Activated T-cell treated with anti-CD3 and anti-CD28 coated beads, Interleukin-2, amount 50 U/mL, for 1 hour (primary cell): ENCODE measurements at regions not wholly inside any gene's neighbourhood (a gene's known extent, or its start where the extent isn't known, plus 50 kb on each side); places are given as distances from the start of the nearest gene placed in this dataset.
"Not testable (repeated sequence)": the region's sequence is repeated elsewhere in the genome, so short reads cannot be mapped to it uniquely, and the experiment has no call there.

Experiments
- DNase-seq: peaks from one replicate; pipeline ENCODE4 v3.0.0-alpha.2; 2020

DNA sequence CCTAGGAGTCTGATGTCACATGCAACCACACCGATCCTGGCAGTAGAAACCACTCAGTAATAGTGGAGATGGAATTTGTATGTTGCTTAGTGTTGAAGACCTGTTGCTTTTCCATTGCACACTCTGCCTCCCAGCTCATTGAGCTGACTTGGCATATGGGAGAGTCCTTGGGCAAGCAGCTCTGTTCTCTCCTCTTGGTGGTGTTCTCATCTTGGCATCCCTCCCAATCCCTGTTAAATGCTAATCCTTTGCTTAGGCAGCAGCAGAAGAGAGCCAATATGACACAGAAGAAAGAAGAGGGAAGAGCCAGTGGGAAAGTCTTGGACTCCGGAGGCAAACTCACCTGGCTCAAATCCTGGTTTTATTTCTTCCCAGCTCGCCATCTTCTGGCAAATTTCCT is 178.0 kb upstream of the CAND1 start:
- no peak for DNase-seq

DNA sequence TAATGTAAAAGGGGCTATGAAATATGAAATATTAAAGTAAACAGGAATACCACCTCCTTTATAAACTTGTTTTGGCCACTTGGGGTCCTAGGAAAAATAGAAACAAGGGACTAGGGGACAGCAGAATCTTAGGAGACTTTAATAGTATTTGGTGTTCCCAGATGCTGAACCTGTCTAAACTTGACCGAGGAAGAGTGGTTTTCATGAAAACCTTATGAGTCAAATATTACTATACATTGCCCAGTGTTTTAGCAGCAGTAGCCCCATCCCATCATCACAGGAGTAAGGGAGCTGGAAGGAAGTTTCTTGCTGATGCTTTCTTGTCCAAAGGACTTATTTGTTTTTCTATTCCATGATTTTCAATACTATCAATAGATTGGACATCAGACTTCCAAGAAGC is 177.5 kb upstream of the CAND1 start:
- DNase-seq: no peak

DNA sequence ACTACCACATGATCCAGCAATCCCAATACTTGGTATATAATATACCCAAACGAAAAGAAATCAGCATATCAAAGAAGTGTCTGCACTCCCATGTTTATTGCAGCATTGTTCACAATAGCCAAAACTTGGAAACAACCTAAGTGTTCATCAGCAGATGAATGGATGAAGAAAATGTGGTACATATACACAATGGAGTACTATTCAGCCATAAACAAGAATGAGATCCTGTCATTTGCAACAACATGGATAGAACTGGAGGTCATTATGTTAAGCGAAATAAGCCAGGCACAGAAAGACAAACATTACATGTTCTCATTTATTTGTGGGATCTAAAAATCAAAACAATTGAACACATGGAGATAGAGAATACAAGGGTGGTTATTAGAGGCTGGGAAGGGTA is 176.2 kb upstream of the CAND1 start:
- DNase-seq: not testable (repeated sequence)

DNA sequence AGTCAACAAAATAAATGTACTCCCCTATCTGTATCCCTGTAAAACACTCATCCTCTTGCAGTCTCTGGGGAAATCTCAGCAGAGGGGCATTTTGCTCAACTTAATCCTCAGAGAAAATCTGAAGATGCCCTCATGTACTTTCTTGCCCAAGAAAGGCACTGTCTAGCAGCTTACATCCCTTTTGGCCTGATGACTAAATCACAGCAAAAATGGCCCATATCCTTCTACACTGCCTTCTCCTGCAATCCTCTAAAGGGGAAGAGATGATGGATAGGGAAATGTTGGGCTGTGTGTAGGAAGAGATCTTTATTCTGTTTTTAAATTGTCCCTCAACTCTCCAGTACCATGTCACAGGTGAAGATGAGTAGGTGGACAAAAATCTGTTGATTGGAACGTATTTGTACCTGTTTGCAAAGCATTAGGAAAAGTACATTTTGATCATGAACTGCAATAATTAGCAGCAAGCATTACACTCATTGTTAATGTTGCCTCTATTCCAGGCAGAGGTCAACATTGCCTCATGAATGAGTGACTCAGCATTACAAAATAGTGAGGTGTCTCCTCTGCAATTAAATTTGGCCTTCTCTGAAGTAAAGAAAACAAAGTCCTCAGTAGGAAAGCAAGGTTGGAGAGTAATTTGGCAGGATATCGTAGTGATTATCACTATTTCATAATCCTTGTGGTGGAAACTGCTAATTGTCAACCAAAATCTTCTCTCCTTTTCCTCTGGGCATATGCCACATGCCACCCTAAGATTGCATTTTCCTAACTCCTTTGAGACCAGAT is 172.4 kb upstream of the CAND1 start:
- no peak for DNase-seq

DNA sequence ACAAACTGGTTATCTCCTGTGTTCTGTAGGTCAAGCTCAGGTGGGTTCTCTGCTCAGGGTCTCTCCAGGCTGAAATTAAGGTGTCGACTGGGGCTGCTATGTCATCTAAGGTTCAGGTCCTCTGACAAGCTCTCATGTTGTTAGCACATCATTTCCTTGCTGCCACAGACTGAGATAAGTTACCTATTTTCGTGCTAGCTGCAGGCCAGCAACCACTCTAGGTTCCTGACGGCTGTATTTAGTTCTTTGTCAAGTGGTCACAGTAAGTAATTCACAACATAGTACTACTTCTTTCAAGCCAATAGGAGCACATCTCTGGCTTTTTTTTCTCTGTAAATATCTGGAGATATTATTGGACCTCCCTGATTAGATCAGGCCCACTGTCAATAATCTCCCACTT is 169.3 kb upstream of the CAND1 start:
- DNase-seq: no peak

DNA sequence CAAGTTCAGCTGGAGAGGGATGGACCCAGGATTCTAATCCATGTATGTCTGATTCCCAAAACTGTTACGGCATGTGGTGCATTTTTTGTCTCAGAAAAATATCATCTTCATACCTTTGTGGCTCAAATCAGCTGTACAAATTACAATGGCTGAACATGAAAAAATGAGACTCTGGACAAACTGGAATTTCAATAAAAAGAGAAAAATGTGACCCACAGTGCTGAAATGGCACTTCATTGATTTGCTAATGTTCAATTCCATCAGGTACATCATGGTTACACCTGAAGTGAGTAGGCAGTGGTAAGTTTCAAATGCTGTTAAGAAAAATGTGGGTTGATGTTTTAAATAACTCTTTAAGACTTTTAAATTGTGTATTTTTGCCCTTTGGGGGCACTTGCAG is 165.6 kb upstream of the CAND1 start:
- DNase-seq: no peak

DNA sequence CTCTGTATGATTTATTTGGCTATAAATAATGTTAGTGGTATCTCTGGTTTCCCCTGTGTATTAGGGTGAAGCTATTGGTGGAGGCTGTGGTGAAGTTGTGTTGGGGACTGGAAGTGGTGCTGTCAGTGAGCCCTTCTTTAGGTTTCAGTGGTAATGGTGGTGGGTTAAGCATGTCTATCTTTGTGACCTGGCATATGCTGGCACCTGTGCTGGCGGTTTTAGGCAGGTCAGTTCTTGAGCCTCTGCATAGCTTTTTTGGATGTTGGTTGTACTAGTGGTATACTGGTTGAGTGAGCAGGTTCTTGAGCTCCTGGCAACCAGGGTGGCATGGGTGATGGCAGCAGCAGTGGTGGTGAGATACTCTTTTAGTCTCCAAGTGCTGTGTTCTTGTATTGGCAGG is 161.9 kb upstream of the CAND1 start:
- DNase-seq: no peak

DNA sequence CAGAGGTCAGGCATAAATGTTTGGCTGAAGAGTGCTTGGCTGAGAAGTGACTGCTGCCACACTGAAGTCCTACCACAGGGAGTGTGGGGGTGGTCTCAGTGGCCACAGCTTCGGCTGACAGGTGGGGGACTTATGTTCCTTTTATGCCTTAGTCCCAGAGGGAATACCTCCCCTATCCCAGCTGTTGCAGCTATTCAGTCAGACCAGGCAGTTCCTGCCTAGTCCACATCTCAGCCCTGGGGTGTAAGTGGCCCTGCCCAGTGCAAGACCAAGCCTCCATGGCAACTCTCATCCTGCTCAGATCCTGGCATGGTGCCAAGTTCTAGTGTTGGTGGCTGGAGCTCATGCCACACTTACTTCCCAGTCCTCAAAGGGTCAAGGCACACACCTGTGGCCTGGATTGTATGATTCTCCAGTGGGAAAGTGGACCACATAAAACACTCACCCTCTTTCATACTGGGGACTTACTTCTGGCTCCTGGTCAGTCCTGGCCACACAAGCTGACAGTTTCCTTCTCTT is 161.3 kb upstream of the CAND1 start:
- no peak for DNase-seq

DNA sequence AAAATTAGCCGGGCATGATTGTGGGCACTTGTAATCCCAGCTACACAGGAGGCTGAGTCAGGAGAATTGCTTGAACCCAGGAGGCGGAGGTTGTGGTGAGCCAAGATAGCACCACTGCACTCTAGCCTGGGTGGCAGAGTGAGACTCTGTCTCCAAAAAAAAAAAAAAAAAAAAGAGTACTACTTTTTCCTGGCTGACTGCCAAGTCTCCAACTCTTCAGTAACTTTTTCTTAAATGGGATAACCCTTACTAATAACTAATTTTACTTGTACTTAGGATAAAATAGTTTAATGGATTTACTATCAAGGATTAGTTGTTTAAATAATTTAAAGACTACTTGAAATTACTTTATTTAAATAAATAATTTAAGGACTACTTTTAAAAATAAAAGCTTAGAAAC is 158.8 kb upstream of the CAND1 start:
- DNase-seq: not testable (repeated sequence)

DNA sequence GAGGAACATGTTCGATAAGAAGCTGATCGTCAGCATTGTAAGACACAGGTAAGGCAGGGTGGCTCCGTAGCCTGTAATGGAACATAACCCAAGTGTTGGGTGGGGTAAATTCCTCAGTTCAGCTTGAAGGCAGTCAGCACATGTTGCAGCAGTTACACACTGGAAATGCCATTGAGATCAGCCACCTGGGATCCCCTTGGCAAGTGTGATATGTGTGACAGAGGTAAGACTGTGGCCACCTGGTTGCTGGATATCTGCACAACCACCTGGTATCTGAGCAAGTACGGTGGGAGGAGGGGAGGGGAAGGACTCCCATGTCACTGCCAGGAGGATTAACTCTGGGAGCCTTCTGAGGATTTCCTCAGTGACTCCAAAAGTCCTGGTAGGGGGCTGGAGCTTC is 158.0 kb upstream of the CAND1 start:
- no peak for DNase-seq

DNA sequence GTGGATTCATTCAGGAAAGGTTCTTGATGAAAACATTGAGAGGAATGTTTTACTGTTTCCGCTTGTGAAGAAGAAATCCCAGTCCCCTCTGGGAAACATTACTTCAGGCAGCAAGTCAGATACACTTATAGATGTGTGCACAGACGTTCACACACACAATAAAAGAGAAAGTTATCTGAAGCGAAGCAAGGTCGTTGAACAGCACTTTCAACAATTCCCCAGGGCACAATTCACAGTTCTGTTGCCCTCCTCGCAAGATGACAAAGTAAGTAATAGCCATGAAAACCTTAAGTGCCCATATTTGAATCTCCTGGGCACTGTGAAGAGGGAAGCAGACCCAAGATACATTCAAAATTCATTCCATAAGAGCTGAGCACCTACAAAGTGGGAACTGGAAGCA is 156.6 kb upstream of the CAND1 start:
- no peak for DNase-seq

DNA sequence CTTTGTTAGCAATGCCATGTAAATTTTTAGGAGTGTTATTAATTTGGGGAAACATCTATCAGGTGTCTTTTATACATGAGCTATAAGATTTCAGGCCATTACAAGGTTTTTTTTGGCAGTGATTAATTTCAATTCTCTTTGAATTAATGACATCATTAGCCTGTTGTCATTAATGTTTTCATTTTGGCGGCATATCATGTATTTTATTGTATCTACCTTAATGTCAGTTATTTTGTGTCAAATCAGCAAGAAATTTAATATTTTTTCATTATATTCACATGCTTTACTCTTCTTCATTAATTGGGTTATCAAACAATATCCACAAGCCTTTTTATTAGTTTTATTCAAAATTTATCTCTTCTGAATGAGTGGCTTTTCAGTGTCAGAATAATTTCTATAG is 153.0 kb upstream of the CAND1 start:
- DNase-seq: no peak

DNA sequence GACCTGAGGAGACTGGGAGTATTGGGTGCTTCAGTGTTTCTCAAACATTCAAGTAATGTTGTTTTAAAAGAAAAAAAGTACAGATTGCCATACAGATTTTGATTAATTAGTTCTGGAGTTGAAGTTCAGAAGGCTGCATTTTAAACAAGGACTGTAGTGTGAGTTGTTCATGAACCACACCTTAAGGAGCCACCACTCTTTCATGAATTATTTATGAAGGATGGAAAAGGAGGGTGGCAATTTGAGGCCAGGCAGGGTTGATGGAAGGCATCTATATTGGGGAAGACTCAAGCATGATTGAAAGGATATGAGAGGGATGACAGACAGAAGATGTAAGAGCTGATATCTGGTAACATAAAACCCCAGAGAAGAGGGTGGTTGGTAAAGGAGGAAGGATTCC is 146.6 kb upstream of the CAND1 start:
- DNase-seq: no peak

DNA sequence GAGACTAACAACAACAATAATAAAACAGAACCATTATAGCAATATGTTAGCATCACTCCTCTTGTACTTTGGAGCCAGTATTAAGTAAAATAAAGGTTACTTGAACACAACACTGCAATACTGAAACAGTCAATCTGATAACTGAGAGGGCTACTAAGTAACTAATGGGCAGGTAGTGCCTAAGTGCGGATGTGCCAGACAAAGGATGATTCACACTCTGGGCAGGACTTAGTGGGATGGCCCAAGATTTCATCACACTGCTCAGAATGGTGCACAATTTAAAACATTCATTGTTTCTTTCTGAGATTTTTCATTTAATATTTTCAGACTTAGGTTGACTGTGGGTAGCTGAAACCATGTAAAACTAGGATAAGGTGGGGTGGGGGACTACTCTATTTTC is 131.9 kb upstream of the CAND1 start:
- no peak for DNase-seq

DNA sequence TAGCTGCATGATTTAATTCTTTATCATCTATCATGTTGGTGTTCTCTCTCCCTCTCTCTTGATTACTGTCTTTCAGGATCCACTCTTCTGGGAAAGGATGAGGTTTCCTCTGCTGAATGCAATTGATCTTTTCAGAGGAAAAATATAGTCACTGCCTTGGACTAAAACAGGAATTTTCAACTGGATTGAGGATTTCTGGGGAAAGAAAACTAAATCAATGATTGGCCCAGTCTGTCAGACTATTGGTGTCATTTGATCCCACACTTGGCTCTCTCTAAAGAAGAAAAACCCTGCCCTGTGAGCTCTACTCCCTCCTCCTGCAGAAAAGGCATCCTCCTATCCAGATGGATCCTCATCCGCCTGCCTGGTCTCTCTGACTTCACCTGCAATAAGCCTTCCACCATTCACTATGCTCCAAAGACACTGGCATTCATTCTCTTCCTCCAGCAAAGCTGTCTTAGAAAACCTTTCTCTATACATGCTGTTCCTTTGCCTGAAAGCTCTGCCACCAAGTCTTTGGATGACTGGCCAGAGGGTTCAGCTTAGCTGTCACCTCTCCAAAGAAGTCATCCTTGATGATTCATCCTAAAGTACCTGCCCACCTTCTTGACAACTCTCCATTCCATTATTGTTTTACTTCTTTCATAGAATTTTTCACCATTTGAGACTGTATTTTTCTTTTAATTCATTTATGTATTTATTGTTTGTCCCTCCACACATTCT is 127.7 kb upstream of the CAND1 start:
- DNase-seq: no peak

DNA sequence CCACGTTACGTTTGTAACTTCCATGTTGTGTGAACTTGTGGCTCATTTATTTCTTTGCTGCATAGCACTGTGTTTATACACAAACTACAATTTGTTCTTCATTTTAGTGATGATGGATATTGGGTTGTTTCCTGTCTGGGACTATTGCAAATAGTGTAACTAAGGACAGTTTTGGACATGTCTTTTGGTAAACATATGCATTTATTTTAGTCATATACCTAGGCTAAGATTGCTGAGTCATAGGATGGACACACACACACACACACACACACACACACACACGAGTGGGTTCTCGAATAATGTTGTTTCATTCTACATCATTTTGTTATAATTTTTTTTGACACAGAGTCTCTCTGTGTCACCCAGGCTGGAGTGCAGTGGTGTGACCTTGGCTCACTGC is 123.5 kb upstream of the CAND1 start:
- no peak for DNase-seq

DNA sequence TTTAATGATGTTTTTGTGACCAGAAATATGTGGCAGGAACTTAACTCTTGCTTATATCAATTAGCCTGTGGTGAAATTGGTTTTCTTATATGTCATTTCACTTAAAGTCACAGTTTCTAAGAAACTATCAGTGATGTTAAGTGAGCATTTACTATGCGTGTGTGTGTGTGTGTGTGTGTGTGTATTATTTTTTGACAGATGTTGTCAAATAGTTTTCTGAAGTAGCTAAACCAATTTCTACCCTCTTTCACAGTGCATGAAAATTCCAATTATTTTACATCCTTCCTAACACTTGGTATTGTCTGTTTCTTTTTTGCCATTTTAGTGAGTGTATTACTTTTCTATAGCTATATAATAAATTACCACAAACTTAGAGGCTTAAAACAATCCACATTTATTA is 122.1 kb upstream of the CAND1 start:
- DNase-seq: no peak

DNA sequence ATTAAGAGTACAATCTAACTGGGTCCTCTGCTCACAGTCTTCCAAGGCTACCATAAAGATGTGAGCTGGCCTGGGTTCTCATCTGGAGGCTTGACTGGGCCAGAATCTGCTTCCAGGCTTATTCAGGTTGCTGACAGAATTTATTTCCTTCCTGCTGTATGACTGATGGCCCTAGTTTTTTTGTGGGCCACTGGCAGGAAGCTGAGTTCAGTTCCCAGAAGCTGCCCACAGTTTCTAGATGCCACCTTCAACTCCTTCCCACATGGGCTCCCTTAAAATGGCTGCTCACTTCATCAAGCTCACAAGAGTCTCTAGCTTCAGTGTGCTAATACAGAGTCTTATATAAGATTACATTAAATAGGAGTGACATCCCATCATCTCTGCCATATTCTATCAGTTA is 121.7 kb upstream of the CAND1 start:
- DNase-seq: no peak

DNA sequence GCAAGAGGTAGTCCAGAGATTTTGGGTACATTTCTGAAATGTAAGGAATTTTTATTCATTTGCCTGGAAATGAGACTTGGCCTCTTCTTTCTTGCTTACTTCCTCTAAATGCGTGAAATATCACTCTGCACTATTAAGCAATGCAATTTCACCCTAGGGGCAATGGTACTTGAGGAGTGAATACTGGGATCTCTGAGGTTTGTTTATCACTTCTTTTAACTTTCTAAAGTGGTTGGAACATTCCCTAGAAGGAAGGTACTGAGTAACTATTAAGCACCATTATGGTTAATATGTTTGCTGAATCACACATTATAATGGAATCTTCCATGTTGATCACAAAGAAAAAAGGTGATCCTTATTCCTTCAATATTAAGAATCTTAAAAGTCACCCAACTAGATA is 120.9 kb upstream of the CAND1 start:
- DNase-seq: no peak

DNA sequence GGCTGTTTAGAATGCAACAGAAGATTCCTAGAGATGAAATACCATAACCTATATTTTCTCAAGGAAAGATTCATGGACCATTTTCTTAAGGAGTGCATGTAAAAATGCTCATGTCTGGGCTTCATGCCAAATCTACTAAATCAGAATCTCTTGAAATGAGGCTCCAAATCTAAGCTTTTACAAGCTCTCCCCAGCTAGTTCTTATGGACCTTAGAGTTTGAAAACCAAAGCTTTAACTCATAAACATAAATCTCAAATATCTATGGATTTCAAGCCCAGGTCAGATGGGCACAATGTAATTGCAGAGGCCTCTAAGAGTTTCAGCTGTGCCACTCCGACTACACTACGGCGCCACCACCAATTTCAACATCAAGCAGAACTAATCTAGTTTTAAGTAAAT is 117.3 kb upstream of the CAND1 start:
- DNase-seq: no peak

DNA sequence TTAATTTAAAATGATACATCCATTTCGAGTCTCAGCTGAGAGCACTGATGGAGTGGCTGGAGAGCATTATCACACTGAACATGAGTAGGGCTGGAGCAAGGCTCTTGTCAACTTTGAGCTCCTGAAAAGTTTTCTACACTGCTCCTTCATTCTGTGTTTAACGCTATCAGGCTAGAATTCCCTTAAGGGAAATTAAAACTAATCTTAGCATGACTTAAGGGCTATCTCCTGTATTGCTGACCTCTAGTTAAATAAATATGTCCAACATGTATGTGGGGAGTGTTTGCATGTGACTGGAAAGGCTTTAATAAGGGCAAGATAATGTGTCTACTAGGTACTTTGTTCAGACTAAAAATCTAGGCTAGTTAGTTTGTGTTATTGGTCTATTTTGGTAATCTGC is 116.7 kb upstream of the CAND1 start:
- no peak for DNase-seq

DNA sequence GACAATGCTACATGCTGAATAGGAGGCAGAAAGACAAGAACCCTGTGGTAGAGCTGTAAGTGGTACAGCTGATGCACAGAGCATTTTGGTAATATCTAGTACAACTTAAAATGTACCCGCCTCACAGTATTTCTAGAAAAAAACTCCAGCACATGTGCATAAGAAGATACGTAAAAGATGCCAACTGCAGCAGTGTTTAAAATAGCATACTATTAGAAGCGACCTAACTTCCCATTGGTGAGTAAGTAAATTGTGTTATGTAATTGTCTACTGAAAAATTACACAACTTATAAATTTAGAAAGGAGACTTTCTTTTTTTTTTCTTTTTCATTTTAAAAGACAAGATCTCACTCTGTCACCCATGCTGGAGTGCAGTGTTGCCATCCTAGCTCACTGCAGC is 114.3 kb upstream of the CAND1 start:
- no peak for DNase-seq

DNA sequence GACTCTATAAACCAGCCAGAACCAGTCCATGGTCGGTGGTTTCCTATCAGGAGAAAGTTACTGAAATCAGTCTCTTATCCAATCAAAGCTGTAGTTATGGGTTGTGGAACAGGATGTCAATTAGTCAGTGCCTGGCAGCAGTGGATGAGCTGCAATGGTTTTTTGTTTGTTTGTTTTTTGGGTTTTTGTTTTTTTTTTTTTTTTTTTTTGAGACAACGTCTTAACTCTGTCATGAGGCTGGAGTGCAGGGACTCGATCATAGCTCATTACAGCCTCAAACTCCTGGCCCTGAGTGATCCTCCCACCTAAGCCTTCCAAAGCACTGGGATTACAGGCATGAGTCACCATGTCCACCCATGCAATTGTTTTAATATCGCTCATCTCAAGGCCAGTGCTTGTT is 113.3 kb upstream of the CAND1 start:
- DNase-seq: no peak

DNA sequence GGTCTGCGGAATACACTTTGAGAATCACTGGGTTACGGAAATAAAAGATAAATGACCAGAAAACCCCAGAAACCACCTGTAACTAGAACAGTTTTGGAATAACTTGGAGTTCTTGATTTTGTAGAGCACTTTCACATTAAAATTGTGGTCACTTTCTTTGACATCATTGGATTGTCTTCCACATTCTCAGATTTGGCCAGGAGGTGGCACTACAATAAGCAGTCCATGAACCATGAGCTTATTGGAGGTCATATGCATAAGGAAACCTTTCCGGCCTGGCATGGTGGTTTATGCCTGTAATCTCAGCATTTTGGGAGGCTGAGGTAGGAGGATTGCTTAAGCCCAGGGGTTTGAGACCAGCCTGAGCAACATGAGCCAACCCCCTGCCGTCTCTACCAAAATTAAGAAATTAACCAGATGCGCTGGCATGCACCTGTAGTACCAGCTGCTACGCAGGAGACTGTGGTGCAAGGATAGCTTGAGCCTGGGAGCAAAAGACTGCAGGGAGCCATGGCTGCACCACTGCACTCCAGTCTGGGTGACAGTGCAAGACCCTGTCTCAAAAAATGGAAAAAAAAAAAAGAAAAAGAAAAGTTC is 107.7 kb upstream of the CAND1 start:
- no peak for DNase-seq
